ENCODE measurements at regions not wholly inside any gene's neighbourhood (a gene's known extent, or its start where the extent isn't known, plus 50 kb on each side); places are given as distances from the start of the nearest gene placed in this dataset.

- DNase-seq (no peak), ATAC-seq (no peak)
Measured at GRCh38 chr10:29171717-29172116, 117.2 kb upstream of the LYZL1 start.

GRCh38 chr10:29174389-29174788, 114.5 kb upstream of the LYZL1 start:
- no peak for ATAC-seq
- no peak for DNase-seq

GRCh38 chr10:29176845-29177832, 111.7 kb upstream of the LYZL1 start:
- ATAC-seq (no peak), DNase-seq (no peak)

- DNase-seq, result no peak
- no peak for ATAC-seq
Measured at GRCh38 chr10:29181936-29182335, 106.9 kb upstream of the LYZL1 start.

- ATAC-seq (no peak), DNase-seq (no peak)
Measured at GRCh38 chr10:29183301-29183945, 105.4 kb upstream of the LYZL1 start.

- no peak for DNase-seq
- ATAC-seq, result no peak
Measured at GRCh38 chr10:29184205-29185000, 104.5 kb upstream of the LYZL1 start.

- ATAC-seq (no peak), DNase-seq (no peak)
Measured at GRCh38 chr10:29185050-29185449, 103.8 kb upstream of the LYZL1 start.

- ATAC-seq (no peak), DNase-seq (no peak)
Measured at GRCh38 chr10:29186221-29186620, 102.6 kb upstream of the LYZL1 start.

- no peak for DNase-seq
- ATAC-seq, result no peak
Measured at GRCh38 chr10:29189256-29189655, 99.6 kb upstream of the LYZL1 start.

- ATAC-seq (no peak), DNase-seq (no peak)
Measured at GRCh38 chr10:29191674-29192073, 97.2 kb upstream of the LYZL1 start.

- ATAC-seq (no peak), DNase-seq (no peak)
Measured at GRCh38 chr10:29199339-29199738, 89.5 kb upstream of the LYZL1 start.

GRCh38 chr10:29199941-29200679, 88.8 kb upstream of the LYZL1 start:
- DNase-seq (no peak), ATAC-seq (no peak)

- DNase-seq, result no peak
- no peak for ATAC-seq
Measured at GRCh38 chr10:29202386-29202940, 86.4 kb upstream of the LYZL1 start.

GRCh38 chr10:29203432-29203831, 85.4 kb upstream of the LYZL1 start:
- DNase-seq (no peak), ATAC-seq (no peak)

- no peak for ATAC-seq
- no peak for DNase-seq
Measured at GRCh38 chr10:29204070-29204800, 84.6 kb upstream of the LYZL1 start.

- ATAC-seq (no peak), DNase-seq (no peak)
Measured at GRCh38 chr10:29205787-29206186, 83.1 kb upstream of the LYZL1 start.

- DNase-seq (no peak), ATAC-seq (no peak)
Measured at GRCh38 chr10:29208845-29209244, 80.0 kb upstream of the LYZL1 start.

GRCh38 chr10:29209830-29210229, 79.0 kb upstream of the LYZL1 start:
- ATAC-seq (no peak), DNase-seq (no peak)

- ATAC-seq (no peak), DNase-seq (no peak)
Measured at GRCh38 chr10:29210266-29210868, 78.5 kb upstream of the LYZL1 start.

- no peak for ATAC-seq
- DNase-seq, result no peak
Measured at GRCh38 chr10:29212597-29212996, 76.3 kb upstream of the LYZL1 start.

- DNase-seq (no peak), ATAC-seq (no peak)
Measured at GRCh38 chr10:29214551-29214950, 74.3 kb upstream of the LYZL1 start.

Measured in stimulated activated naive CD8-positive, alpha-beta T cell treated with anti-CD3 and anti-CD28 coated beads, Interleukin-15, Interleukin-2, amounts not matched to agents 100 U/mL and 50 U/mL, for 24 hours (primary cell).